Mucosa of descending colon (tissue), 3 donors: ENCODE measurements at regions not wholly inside any gene's neighbourhood (a gene's known extent, or its start where the extent isn't known, plus 50 kb on each side); places are given as distances from the start of the nearest gene placed in this dataset.

ENCODE experiments used
- ATAC-seq: fragments of 200-7000 bp; cut with Tn5 transposase; one replicate; pipeline ENCODE4 v1.9.1; 2020; ENCODE audit warnings: mild to moderate bottlenecking, moderate library complexity
- DNase-seq, 3 donors: peaks; one replicate each; pipeline ENCODE4 v3.0.0-alpha.2; 2020
- H3K36me3 ChIP-seq: fragments of 200-600 bp; one replicate; pipeline ENCODE4 v1.8.0; 2021; ENCODE audit warnings: low read depth, mild to moderate bottlenecking
- H3K4me1 ChIP-seq: fragments of 200-600 bp; one replicate; pipeline ENCODE4 v1.8.0; 2021; ENCODE audit warnings: low read depth, mild to moderate bottlenecking
- H3K4me3 ChIP-seq: fragments of 200-600 bp; one replicate; pipeline ENCODE4 v1.8.0; 2021; ENCODE audit warnings: mild to moderate bottlenecking
- H3K9me3 ChIP-seq: fragments of 200-600 bp; one replicate; pipeline ENCODE4 v1.8.0; 2021; ENCODE audit warnings: mild to moderate bottlenecking
- CTCF ChIP-seq: fragments of 200-600 bp; IDR thresholded peaks from one replicate; pipeline ENCODE4 v1.8.0; 2022; ENCODE audit warnings: antibody characterized with exemption, mild to moderate bottlenecking
- intact Hi-C, 2 donors: fragments of 100-400 bp; cut with DNase I in 1 of 2; cut with micrococcal nuclease in 1 of 2; formaldehyde crosslinking; loops; one replicate each; pipeline versions ENCODE4 v1.11.0 to v1.11.1; 2022; cut with DNase I, micrococcal nuclease
- donor health status: DM: no; HTN: no; CAD: no; lungs with moderate emphysema.
- donor health status: DM: no; HTN: no; CAD: no.
- donor health status: DM: no; HTN: yes; CAD: no.

GRCh38 chr12:112674539-112674938 is 117.0 kb upstream of the RPH3A start:
- ATAC-seq (no peak), DNase-seq (no peak)
- no peak for TF ChIP-seq CTCF
- Histone ChIP-seq H3K9me3 (no peaks in the 10 kb centered on the region), H3K36me3 (no peaks in the 10 kb centered on the region), H3K4me1 (no peaks in the 10 kb centered on the region), H3K4me3 (no peak overlapping the region)
- intact Hi-C loops, result no loop called here

GRCh38 chr12:112676507-112676906 is 115.0 kb upstream of the RPH3A start:
- ATAC-seq (no peak), DNase-seq (no peak)
- TF ChIP-seq CTCF, result no peak
- no peaks in the 10 kb centered on the region for H3K36me3 ChIP-seq
- H3K4me3 ChIP-seq, result no peak overlapping the region
- no peaks in the 10 kb centered on the region for H3K4me1 ChIP-seq
- intact Hi-C loops, result no loop called here
- H3K9me3 ChIP-seq, result no peaks in the 10 kb centered on the region

GRCh38 chr12:112677050-112677765 is 114.3 kb upstream of the RPH3A start:
- Histone ChIP-seq H3K9me3 (no peaks in the 10 kb centered on the region), H3K4me1 (no peaks in the 10 kb centered on the region), H3K4me3 (no peak overlapping the region), H3K36me3 (no peaks in the 10 kb centered on the region)
- no peak for DNase-seq
- TF ChIP-seq CTCF, result no peak
- no peak for ATAC-seq
- intact Hi-C loops, result no loop called here

GRCh38 chr12:112680993-112681392 is 110.6 kb upstream of the RPH3A start:
- no peaks in the 10 kb centered on the region for H3K4me1 ChIP-seq
- DNase-seq (no peak), ATAC-seq (no peak)
- no peak for TF ChIP-seq CTCF
- intact Hi-C loops, result no loop called here
- no peaks in the 10 kb centered on the region for H3K36me3 ChIP-seq
- no peaks in the 10 kb centered on the region for H3K9me3 ChIP-seq
- H3K4me3 ChIP-seq, result no peak overlapping the region

- no peak for TF ChIP-seq CTCF
- intact Hi-C loops, result no loop called here
Observed at GRCh38 chr12:112682586-112682985, 109.0 kb upstream of the RPH3A start.

GRCh38 chr12:112684742-112685141 is 106.8 kb upstream of the RPH3A start:
- DNase-seq, result no peak
- no peaks in the 10 kb centered on the region for H3K36me3 ChIP-seq
- no peak for TF ChIP-seq CTCF
- H3K9me3 ChIP-seq, result no peaks in the 10 kb centered on the region
- intact Hi-C loops, result no loop called here
- no peaks in the 10 kb centered on the region for H3K4me1 ChIP-seq
- H3K4me3 ChIP-seq, result no peak overlapping the region
- ATAC-seq, result no peak

More at GRCh38 chr12:112682586-112682985, 109.0 kb upstream of the RPH3A start:
- no peak for DNase-seq
- no peaks in the 10 kb centered on the region for H3K4me1 ChIP-seq
- no peaks in the 10 kb centered on the region for H3K9me3 ChIP-seq
- no peak for ATAC-seq
- no peak overlapping the region for H3K4me3 ChIP-seq
- no peaks in the 10 kb centered on the region for H3K36me3 ChIP-seq
